Esophagus muscularis mucosa (tissue), 4 donors: ENCODE measurements at regions not wholly inside any gene's neighbourhood (a gene's known extent, or its start where the extent isn't known, plus 50 kb on each side); places are given as distances from the start of the nearest gene placed in this dataset.
"Not testable (repeated sequence)": the region's sequence is repeated elsewhere in the genome, so short reads cannot be mapped to it uniquely, and the experiment has no call there.

Experiments used
- DNase-seq: peaks from one replicate; pipeline ENCODE4 v3.0.0-alpha.2; 2017; ENCODE audit errors: extremely low spot score
- H3K27ac ChIP-seq, 4 donors: fragments of 200-600 bp; sonication (generic); replicated peaks in 1 of 4; 1 replicate in 3 of 4; 2 replicates in 1 of 4; pipeline ENCODE4 v1.5.1; 2016 to 2019; ENCODE audit warnings: mild to moderate bottlenecking in 1 of 4
- H3K27me3 ChIP-seq, 4 donors: fragments of 200-600 bp; sonication (generic); one replicate each; pipeline versions ENCODE4 v1.5.1 to v1.6.0; 2016 to 2019
- H3K36me3 ChIP-seq, 4 donors: fragments of 200-600 bp; sonication (generic); one replicate each; pipeline ENCODE4 v1.5.1; 2016 to 2019
- H3K4me1 ChIP-seq, 4 donors: fragments of 200-600 bp; sonication (generic); one replicate each; pipeline ENCODE4 v1.5.1; 2016 to 2019
- H3K4me3 ChIP-seq, 4 donors: fragments of 200-600 bp; sonication (generic); 1 replicate in 2 of 4; 2 replicates in 2 of 4; pipeline ENCODE4 v1.5.1; 2016 to 2019; ENCODE audit warnings: mild to moderate bottlenecking in 4 of 4, moderate library complexity in 1 of 4
- H3K9me3 ChIP-seq, 4 donors: fragments of 200-600 bp; sonication (generic); 1 replicate in 3 of 4; 2 replicates in 1 of 4; pipeline ENCODE4 v1.5.1; 2016 to 2019
- CTCF ChIP-seq, 3 experiments: fragments of 200-600 bp in 2 of 3; fragments of 450-650 bp in 1 of 3; sonication (generic) in 2 of 3; IDR thresholded peaks; one replicate each; pipeline ENCODE4 v1.5.1; 2017 to 2019; ENCODE audit warnings: antibody characterized with exemption in 3 of 3, mild to moderate bottlenecking in 2 of 3, moderate library complexity in 1 of 3
- EP300 ChIP-seq: sonication (generic); formaldehyde crosslinking; IDR thresholded peaks from one replicate; pipeline ENCODE4 v1.6.1; 2017; ENCODE audit warnings: antibody characterized with exemption
- POLR2A ChIP-seq: fragments of 450-650 bp; IDR thresholded peaks from one replicate; pipeline ENCODE4 v1.6.1; 2017; ENCODE audit warnings: antibody characterized with exemption, moderate library complexity, mild to moderate bottlenecking, low read depth
- POLR2AphosphoS5 ChIP-seq, 2 donors: sonication (generic); formaldehyde crosslinking; IDR thresholded peaks; one replicate each; pipeline ENCODE4 v1.6.1; 2017; ENCODE audit warnings: antibody characterized with exemption in 2 of 2
- WGBS: methylation state at CpG from one replicate; pipeline ENCODE4 v1.1.5; 2018; 5-methylcytosine and 5-hydroxymethylcytosine counted together
- intact Hi-C: fragments of 100-400 bp; cut with DNase I; formaldehyde crosslinking; loops from one replicate; pipeline ENCODE4 v1.15.1; 2023

- Histone ChIP-seq H3K27me3 (no peaks in the 10 kb centered on the region), H3K9me3 (no peaks in the 10 kb centered on the region), H3K4me1 (no peaks in the 10 kb centered on the region), H3K36me3 (no peaks in the 10 kb centered on the region), H3K27ac (no peak overlapping the region), H3K4me3 (no peak overlapping the region)
- TF ChIP-seq CTCF (IDR thresholded peaks at IDR 0.05), result no peak
- no peak for TF ChIP-seq POLR2AphosphoS5 (IDR thresholded peaks at IDR 0.05)
- no peak for TF ChIP-seq EP300
- TF ChIP-seq POLR2A, result no peak
- intact Hi-C loops, result no loop called here
- DNase-seq, result no peak
- 58% methylated on average over 3 of the region's 3 CpGs for WGBS
Measured at GRCh38 chr6:77095936-77096627, 367.2 kb downstream of the HTR1B start.

- no peaks in the 10 kb centered on the region for H3K9me3 ChIP-seq
- intact Hi-C loops, result no loop called here
Measured at GRCh38 chr6:77094821-77095220, 368.5 kb downstream of the HTR1B start.

GRCh38 chr6:77092971-77093370 lies 370.3 kb downstream of the HTR1B start:
- 63% methylated on average over 1 of the region's 1 CpG for WGBS
- H3K4me1 ChIP-seq, result no peaks in the 10 kb centered on the region
- no peak overlapping the region for H3K27ac ChIP-seq
- no peaks in the 10 kb centered on the region for H3K9me3 ChIP-seq
- H3K4me3 ChIP-seq, result no peak overlapping the region
- TF ChIP-seq CTCF (IDR thresholded peaks at IDR 0.05) (no peak), POLR2AphosphoS5 (IDR thresholded peaks at IDR 0.05) (no peak), POLR2A (no peak), EP300 (no peak)
- no peaks in the 10 kb centered on the region for H3K36me3 ChIP-seq
- DNase-seq, result no peak
- H3K27me3 ChIP-seq, result no peaks in the 10 kb centered on the region
- intact Hi-C loops, result no loop called here

More at GRCh38 chr6:77094821-77095220, 368.5 kb downstream of the HTR1B start:
- Histone ChIP-seq H3K4me3 (no peak overlapping the region), H3K27me3 (no peaks in the 10 kb centered on the region), H3K36me3 (no peaks in the 10 kb centered on the region), H3K27ac (no peak overlapping the region), H3K4me1 (no peaks in the 10 kb centered on the region)
- no peak for DNase-seq
- no peak for TF ChIP-seq EP300
- TF ChIP-seq POLR2AphosphoS5 (IDR thresholded peaks at IDR 0.05), result no peak
- TF ChIP-seq CTCF (IDR thresholded peaks at IDR 0.05), result no peak
- TF ChIP-seq POLR2A, result no peak
- 78% methylated on average over 1 of the region's 1 CpG for WGBS

- intact Hi-C loops, result no loop called here
- no peak for DNase-seq
- no peak for TF ChIP-seq EP300
- TF ChIP-seq CTCF (IDR thresholded peaks at IDR 0.05), result no peak
- no peak for TF ChIP-seq POLR2AphosphoS5 (IDR thresholded peaks at IDR 0.05)
- TF ChIP-seq POLR2A, result no peak
- H3K27ac ChIP-seq, result no peak overlapping the region
- H3K4me1 ChIP-seq, result no peaks in the 10 kb centered on the region
- H3K9me3 ChIP-seq, result no peaks in the 10 kb centered on the region
- no peak overlapping the region for H3K4me3 ChIP-seq
- H3K27me3 ChIP-seq, result no peaks in the 10 kb centered on the region
- H3K36me3 ChIP-seq, result no peaks in the 10 kb centered on the region
Measured at GRCh38 chr6:77089776-77090175, 373.5 kb downstream of the HTR1B start.

GRCh38 chr6:77087794-77088318 lies 375.4 kb downstream of the HTR1B start:
- H3K4me3 ChIP-seq, H3K4me1 ChIP-seq, H3K36me3 ChIP-seq, DNase-seq, H3K27ac ChIP-seq, intact Hi-C loops, H3K9me3 ChIP-seq, H3K27me3 ChIP-seq: not testable (repeated sequence)
- WGBS, result 95% methylated on average over 13 of the region's 19 CpGs
